CD4-positive, alpha-beta memory T cell (primary cell): ENCODE measurements at regions not wholly inside any gene's neighbourhood (a gene's known extent, or its start where the extent isn't known, plus 50 kb on each side); places are given as distances from the start of the nearest gene placed in this dataset.
"Not testable (repeated sequence)": the region's sequence is repeated elsewhere in the genome, so short reads cannot be mapped to it uniquely, and the experiment has no call there.

Experiments
- CTCF ChIA-PET: fragments of 350-600 bp; sonication (Branson Sonifier 250); formaldehyde crosslinking; loops from one replicate; lab custom pipeline; 2021; ENCODE audit warnings: inconsistent platforms; ENCODE audit not compliant: partially characterized antibody; lab: Charles Lee
- POLR2A ChIA-PET: fragments of 350-600 bp; sonication (Branson Sonifier 250); formaldehyde crosslinking; loops from one replicate; lab custom pipeline; 2021; ENCODE audit not compliant: partially characterized antibody; lab: Charles Lee
- DNase-seq, 5 donors: peaks; one replicate each; pipeline versions ENCODE4 v3.0.0 to v3.0.0-alpha.2; 2020 to 2022; ENCODE audit warnings: mixed read lengths in 1 of 5
- H3K27ac ChIP-seq: one replicate; pipeline ENCODE4 v1.7.0; 2013; ENCODE audit warnings: low read depth, low read length
- H3K27me3 ChIP-seq: 2 replicates; pipeline ENCODE4 v1.7.0; 2013; ENCODE audit warnings: mild to moderate bottlenecking, low read length, moderate library complexity; ENCODE audit not compliant: insufficient read depth
- H3K36me3 ChIP-seq: 2 replicates; pipeline ENCODE4 v1.7.0; 2013; ENCODE audit warnings: mild to moderate bottlenecking, low read length, moderate library complexity; ENCODE audit not compliant: insufficient read depth
- H3K4me1 ChIP-seq: 2 replicates; pipeline ENCODE4 v1.7.0; 2013; ENCODE audit warnings: mild to moderate bottlenecking, low read length, moderate library complexity; ENCODE audit not compliant: insufficient read depth
- H3K4me3 ChIP-seq, 2 donors: one replicate each; pipeline ENCODE4 v1.7.0; 2013; ENCODE audit warnings: low read length in 2 of 2, mild to moderate bottlenecking in 1 of 2
- H3K9me3 ChIP-seq, 2 donors: one replicate each; pipeline ENCODE4 v1.7.0; 2013; ENCODE audit warnings: low read length in 2 of 2, control low read depth in 1 of 2; ENCODE audit not compliant: control insufficient read depth in 1 of 2
- H3K27ac Mint-ChIP-seq, 7 donors: one replicate each; pipeline ENCODE4 v1.8.0; 2020 to 2021; ENCODE audit warnings: mixed read lengths in 7 of 7, mild to moderate bottlenecking in 6 of 7, inconsistent platforms in 3 of 7, moderate library complexity in 3 of 7
- H3K27me3 Mint-ChIP-seq, 2 donors: one replicate each; pipeline ENCODE4 v1.8.0; 2020 to 2021; ENCODE audit warnings: mixed read lengths in 2 of 2
- H3K36me3 Mint-ChIP-seq, 2 donors: one replicate each; pipeline ENCODE4 v1.8.0; 2020 to 2021; ENCODE audit warnings: mixed read lengths in 2 of 2, inconsistent platforms in 1 of 2, mild to moderate bottlenecking in 1 of 2
- H3K4me1 Mint-ChIP-seq, 4 donors: one replicate each; pipeline ENCODE4 v1.8.0; 2020 to 2021; ENCODE audit warnings: mixed read lengths in 4 of 4, mild to moderate bottlenecking in 1 of 4
- H3K4me3 Mint-ChIP-seq, 8 donors: one replicate each; pipeline ENCODE4 v1.8.0; 2020 to 2021; ENCODE audit warnings: mixed read lengths in 8 of 8, mild to moderate bottlenecking in 7 of 8, moderate library complexity in 6 of 8, inconsistent platforms in 3 of 8
- H3K9me3 Mint-ChIP-seq, 8 donors: one replicate each; pipeline ENCODE4 v1.8.0; 2020 to 2021; ENCODE audit warnings: mixed read lengths in 8 of 8, mild to moderate bottlenecking in 5 of 8, inconsistent platforms in 3 of 8, moderate library complexity in 1 of 8
- intact Hi-C: fragments of 100-400 bp; cut with micrococcal nuclease; formaldehyde crosslinking; loops from one replicate; pipeline ENCODE4 v1.15.1; 2023

DNA sequence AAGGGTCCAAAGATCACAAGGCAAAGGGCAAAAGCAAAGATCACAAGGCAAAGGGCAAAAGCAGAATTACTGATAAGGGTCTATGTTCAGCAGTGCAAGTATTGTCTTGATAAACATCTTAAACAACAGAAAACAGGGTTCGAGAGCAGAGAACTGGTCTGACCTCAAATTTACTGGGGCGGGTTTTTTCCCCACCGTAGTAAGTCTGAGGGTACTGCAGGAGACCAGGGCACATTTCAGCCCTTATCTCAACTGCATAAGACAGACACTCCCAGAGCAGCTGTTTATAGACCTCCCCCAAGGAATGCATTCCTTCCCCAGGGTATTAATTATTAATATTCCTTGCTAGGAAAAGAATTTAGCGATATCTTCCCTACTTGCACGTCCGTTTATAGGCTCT lies 61.3 kb downstream of the ZNF860 start:
- H3K4me3 ChIP-seq, H3K27me3 ChIP-seq, H3K4me1 ChIP-seq, H3K4me1 Mint-ChIP-seq, H3K9me3 ChIP-seq, H3K36me3 Mint-ChIP-seq, H3K4me3 Mint-ChIP-seq, DNase-seq, H3K27me3 Mint-ChIP-seq, intact Hi-C loops, CTCF ChIA-PET, POLR2A ChIA-PET, H3K27ac Mint-ChIP-seq, H3K27ac ChIP-seq, H3K36me3 ChIP-seq: not testable (repeated sequence)
- peaks cover 3 to 32% (median 21%) of the 10 kb centered on the region in 8 donors for H3K9me3 Mint-ChIP-seq

DNA sequence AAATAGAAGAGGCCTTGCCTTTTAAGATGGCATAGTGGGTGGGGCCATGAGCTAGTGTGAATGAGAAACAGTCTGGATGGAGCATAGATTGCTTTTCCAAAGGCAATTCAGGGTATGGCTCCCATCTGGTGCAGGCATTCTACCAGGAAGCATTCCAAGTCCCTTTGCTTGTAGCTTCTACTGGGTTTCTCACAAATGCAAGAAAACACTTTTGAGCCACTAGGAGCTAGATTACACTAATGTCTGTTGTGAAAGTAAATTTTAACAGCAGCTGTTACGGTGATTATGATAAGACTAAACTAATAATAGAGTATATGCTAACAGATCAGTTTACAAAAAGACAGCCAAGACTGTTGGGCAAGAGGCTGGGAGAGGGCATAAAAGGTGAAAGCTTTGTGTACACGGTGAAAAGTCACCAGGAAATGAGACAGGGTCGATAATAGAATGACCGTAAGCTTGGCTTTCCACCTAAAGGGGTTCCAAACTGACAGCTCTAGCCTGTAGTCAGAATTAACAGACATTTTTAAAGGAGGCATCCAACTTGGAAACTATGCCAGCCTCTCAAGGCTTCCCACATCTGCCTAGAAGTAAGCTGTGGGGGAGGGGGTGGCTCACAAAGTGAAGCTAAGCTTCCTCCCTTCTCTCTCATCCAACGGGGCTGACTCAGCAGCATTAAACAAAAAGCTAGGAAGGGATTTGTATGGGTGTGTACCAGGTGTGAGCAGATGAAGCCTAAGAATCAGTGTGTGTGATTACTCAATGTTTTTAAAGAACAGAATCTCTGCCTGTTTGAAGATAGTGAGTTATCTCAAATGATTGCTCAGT lies 61.1 kb upstream of the GPD1L start:
- Histone ChIP-seq H3K27ac (no peak overlapping the region), H3K4me3 (no peak overlapping the region), H3K4me1 (no peaks in the 10 kb centered on the region), H3K27me3 (no peaks in the 10 kb centered on the region), H3K36me3 (no peaks in the 10 kb centered on the region), H3K9me3 (peaks cover 0 to 8% of the 10 kb centered on the region in 2 donors)
- intact Hi-C loops = no loop called here
- Mint-ChIP-seq H3K9me3 (peaks cover 3 to 35% (median 21%) of the 10 kb centered on the region in 8 donors), H3K27ac (no peak overlapping the region), H3K4me1 (no peaks in the 10 kb centered on the region), H3K27me3 (no peaks in the 10 kb centered on the region), H3K4me3 (no peak overlapping the region), H3K36me3 (peaks cover 0 to 5% of the 10 kb centered on the region in 2 donors)
- DNase-seq = no peak
- POLR2A ChIA-PET = no interaction called here
- CTCF ChIA-PET = interaction anchor here (0.6 to 1.9 kb wide), 2 partner anchors 12 to 99 kb away, joined by 3 to 6 read pairs; no protein-coding TSS in a partner anchor

DNA sequence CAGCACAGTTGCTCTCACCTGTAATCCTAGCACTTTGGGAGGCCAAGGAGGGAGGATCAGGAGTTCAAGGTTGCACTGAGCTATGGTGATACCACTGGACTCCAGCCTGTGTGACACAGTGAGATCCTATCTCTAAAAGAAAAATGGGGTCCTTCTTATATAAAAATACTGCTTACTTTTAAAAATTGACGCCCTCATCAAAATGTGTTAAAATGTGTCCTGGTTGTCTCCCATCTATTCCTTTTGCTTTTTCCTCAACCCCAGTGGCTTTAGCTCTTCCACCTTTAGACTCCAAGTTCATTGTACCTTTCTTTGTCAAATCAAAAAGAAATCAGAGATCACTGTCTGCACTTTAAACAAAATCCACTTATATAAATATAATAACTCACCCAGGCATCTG lies 60.3 kb upstream of the GPD1L start:
- H3K36me3 Mint-ChIP-seq = peaks cover 0 to 5% of the 10 kb centered on the region in 2 donors
- intact Hi-C loops = no loop called here
- Histone ChIP-seq H3K36me3 (no peaks in the 10 kb centered on the region), H3K27ac (no peak overlapping the region), H3K9me3 (peaks cover 0 to 8% of the 10 kb centered on the region in 2 donors), H3K4me1 (no peaks in the 10 kb centered on the region), H3K4me3 (no peak overlapping the region), H3K27me3 (no peaks in the 10 kb centered on the region)
- DNase-seq = no peak
- ChIA-PET CTCF (interaction anchor here (1.9 kb wide), 1 partner anchor 98 kb away, joined by 6 read pairs; no protein-coding TSS in a partner anchor), POLR2A (no interaction called here)
- H3K9me3 Mint-ChIP-seq = peaks cover 3 to 29% (median 18%) of the 10 kb centered on the region in 8 donors
- no peak overlapping the region for H3K4me3 Mint-ChIP-seq
- no peak overlapping the region for H3K27ac Mint-ChIP-seq
- no peaks in the 10 kb centered on the region for H3K4me1 Mint-ChIP-seq
- no peaks in the 10 kb centered on the region for H3K27me3 Mint-ChIP-seq

- H3K9me3 Mint-ChIP-seq = peaks cover 0 to 7% (median 0%) of the 10 kb centered on the region in 8 donors
- CTCF ChIA-PET = no interaction called here
- no peak for DNase-seq
- no peaks in the 10 kb centered on the region for H3K27me3 Mint-ChIP-seq
- Histone ChIP-seq H3K27me3 (no peaks in the 10 kb centered on the region), H3K4me1 (no peaks in the 10 kb centered on the region), H3K27ac (no peak overlapping the region), H3K36me3 (no peaks in the 10 kb centered on the region), H3K4me3 (no peak overlapping the region), H3K9me3 (no peaks in the 10 kb centered on the region)
- intact Hi-C loops = no loop called here
- no peak overlapping the region for H3K27ac Mint-ChIP-seq
- H3K4me3 Mint-ChIP-seq = no peak overlapping the region
- POLR2A ChIA-PET = no interaction called here
- no peaks in the 10 kb centered on the region for H3K36me3 Mint-ChIP-seq
- H3K4me1 Mint-ChIP-seq = no peaks in the 10 kb centered on the region
Measured at GRCh38 chr3:32048487-32049182, 57.8 kb upstream of the GPD1L start.

DNA sequence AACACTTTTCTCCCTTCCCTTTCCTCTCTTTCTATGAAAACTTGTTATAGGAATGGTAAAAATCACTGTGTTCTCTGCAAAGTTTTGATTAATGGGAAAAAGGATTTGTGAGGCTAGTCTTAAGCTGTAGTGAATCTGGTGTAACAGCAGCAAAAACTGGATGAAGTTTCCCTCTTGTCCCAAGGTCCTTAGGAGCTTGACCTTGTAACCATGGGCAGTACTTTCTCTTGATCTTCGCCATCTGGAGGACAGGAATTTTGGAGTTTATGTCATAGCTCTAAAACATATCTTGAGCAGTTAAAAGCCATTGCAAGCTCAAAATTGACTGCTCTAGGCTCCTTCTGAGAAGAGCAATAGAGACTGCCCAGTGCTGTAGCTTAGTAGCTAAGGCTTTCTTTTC lies 56.5 kb upstream of the GPD1L start:
- Histone ChIP-seq H3K4me3 (no peak overlapping the region), H3K27ac (no peak overlapping the region), H3K4me1 (no peaks in the 10 kb centered on the region), H3K27me3 (no peaks in the 10 kb centered on the region), H3K9me3 (no peaks in the 10 kb centered on the region), H3K36me3 (no peaks in the 10 kb centered on the region)
- ChIA-PET CTCF (interaction anchor here (1.0 kb wide), 1 partner anchor 11 kb away, joined by 3 read pairs; no protein-coding TSS in a partner anchor), POLR2A (no interaction called here)
- no peak for DNase-seq
- intact Hi-C loops = no loop called here
- Mint-ChIP-seq H3K4me3 (no peak overlapping the region), H3K27me3 (no peaks in the 10 kb centered on the region), H3K27ac (no peak overlapping the region), H3K4me1 (no peaks in the 10 kb centered on the region), H3K36me3 (no peaks in the 10 kb centered on the region), H3K9me3 (peaks cover 0 to 5% (median 0%) of the 10 kb centered on the region in 8 donors)

GRCh38 chr3:32052230-32052629 lies 54.2 kb upstream of the GPD1L start:
- H3K9me3 ChIP-seq, H3K27me3 ChIP-seq, POLR2A ChIA-PET, H3K9me3 Mint-ChIP-seq, DNase-seq, H3K27ac Mint-ChIP-seq, H3K4me3 Mint-ChIP-seq, CTCF ChIA-PET, H3K36me3 ChIP-seq, H3K4me3 ChIP-seq, H3K4me1 ChIP-seq, H3K27me3 Mint-ChIP-seq, intact Hi-C loops, H3K4me1 Mint-ChIP-seq, H3K36me3 Mint-ChIP-seq, H3K27ac ChIP-seq: not testable (repeated sequence)

DNA sequence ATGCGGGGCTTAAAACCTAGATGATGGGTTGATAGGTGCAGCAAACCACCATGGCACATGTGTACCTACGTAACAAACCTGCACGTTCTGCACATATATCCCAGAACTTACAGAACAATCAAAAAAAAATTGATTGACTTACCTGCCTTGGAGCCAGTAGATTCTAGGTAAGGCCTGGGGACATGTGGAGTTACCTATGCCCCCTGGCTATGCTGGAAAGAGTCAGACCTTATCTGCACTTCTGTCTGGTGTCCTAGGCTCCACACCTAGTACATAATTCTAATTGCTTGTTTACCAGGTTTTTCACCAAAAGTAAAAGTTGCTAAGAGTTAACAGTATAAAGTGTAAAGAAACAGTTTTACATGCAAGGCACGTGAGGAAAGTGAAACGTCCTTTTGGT lies 53.6 kb upstream of the GPD1L start:
- POLR2A ChIA-PET, CTCF ChIA-PET, H3K4me1 ChIP-seq, H3K9me3 ChIP-seq, DNase-seq, H3K27ac Mint-ChIP-seq, H3K4me1 Mint-ChIP-seq, H3K36me3 ChIP-seq, H3K27me3 Mint-ChIP-seq, H3K27me3 ChIP-seq, H3K4me3 Mint-ChIP-seq, H3K9me3 Mint-ChIP-seq, H3K36me3 Mint-ChIP-seq, intact Hi-C loops, H3K4me3 ChIP-seq, H3K27ac ChIP-seq: not testable (repeated sequence)
